ENCODE measurements at regions not wholly inside any gene's neighbourhood (a gene's known extent, or its start where the extent isn't known, plus 50 kb on each side); places are given as distances from the start of the nearest gene placed in this dataset.

DNA sequence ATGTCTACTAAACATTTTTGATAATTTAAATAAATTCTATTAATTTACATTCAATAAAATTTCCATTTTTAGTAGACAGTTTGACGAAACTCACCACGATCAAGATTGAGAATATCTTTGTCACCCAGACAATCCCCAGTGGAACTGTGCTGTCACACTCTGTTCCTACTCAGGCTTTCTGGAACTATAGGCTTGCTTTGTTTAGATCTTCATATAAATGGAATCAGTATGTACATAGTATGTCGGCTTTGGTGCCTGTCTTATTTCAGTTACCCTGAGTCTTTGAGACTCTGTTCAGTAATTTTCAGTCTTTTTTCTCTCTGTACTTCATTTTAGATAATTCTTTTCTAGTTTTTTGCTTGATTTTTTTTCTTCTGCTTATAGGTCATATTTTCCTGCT, 163.5 kb upstream of the EMCN start:
- H3K36me3 ChIP-seq: no peaks in the 10 kb centered on the region
- intact Hi-C loops (cut with DNase I): no loop called here
- no peak overlapping the region for H3K4me3 ChIP-seq
- DNase-seq (ENCODE audit: extremely low spot score): no peak
- TF ChIP-seq POLR2A (IDR thresholded peaks at IDR 0.05; ENCODE audit: low read depth) (no peak), POLR2AphosphoS5 (IDR thresholded peaks at IDR 0.05) (no peak), EP300 (IDR thresholded peaks at IDR 0.05) (no peak)
- TF ChIP-seq, protein P1, sequence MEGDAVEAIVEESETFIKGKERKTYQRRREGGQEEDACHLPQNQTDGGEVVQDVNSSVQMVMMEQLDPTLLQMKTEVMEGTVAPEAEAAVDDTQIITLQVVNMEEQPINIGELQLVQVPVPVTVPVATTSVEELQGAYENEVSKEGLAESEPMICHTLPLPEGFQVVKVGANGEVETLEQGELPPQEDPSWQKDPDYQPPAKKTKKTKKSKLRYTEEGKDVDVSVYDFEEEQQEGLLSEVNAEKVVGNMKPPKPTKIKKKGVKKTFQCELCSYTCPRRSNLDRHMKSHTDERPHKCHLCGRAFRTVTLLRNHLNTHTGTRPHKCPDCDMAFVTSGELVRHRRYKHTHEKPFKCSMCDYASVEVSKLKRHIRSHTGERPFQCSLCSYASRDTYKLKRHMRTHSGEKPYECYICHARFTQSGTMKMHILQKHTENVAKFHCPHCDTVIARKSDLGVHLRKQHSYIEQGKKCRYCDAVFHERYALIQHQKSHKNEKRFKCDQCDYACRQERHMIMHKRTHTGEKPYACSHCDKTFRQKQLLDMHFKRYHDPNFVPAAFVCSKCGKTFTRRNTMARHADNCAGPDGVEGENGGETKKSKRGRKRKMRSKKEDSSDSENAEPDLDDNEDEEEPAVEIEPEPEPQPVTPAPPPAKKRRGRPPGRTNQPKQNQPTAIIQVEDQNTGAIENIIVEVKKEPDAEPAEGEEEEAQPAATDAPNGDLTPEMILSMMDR (IDR thresholded peaks at IDR 0.05): no peak
- no peak overlapping the region for H3K27ac ChIP-seq (replicated peaks in 1 of 4)
- H3K4me1 ChIP-seq: no peaks in the 10 kb centered on the region
- 79% methylated on average over 3 of the region's 3 CpGs for WGBS
- H3K9me3 ChIP-seq: no peaks in the 10 kb centered on the region
- no peaks in the 10 kb centered on the region for H3K27me3 ChIP-seq

DNA sequence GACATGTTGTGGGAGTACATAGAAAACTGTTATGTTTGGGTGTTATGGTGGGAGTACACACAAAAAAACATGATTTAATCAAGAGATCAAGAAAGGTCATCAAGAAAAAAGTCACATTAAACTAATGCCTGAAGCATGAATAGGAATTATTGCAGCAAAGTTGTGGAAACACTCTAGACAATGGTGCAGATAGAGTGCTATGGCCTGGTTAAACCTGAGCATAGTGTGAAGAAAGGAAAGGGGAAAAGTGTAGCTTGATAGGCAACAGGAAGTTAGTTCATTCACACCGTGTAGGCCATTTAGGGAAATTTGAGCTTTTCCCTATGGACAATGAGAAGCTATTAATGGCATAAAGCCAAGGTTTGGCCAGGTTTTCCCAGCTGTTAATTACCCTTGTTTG, 162.1 kb upstream of the EMCN start:
- intact Hi-C loops (cut with DNase I): no loop called here
- Histone ChIP-seq H3K4me1 (no peaks in the 10 kb centered on the region), H3K27ac (replicated peaks in 1 of 4) (no peak overlapping the region), H3K9me3 (no peaks in the 10 kb centered on the region), H3K4me3 (no peak overlapping the region), H3K36me3 (no peaks in the 10 kb centered on the region), H3K27me3 (no peaks in the 10 kb centered on the region)
- DNase-seq (ENCODE audit: extremely low spot score): no peak
- TF ChIP-seq, protein P1 (IDR thresholded peaks at IDR 0.05): no peak
- TF ChIP-seq POLR2A (IDR thresholded peaks at IDR 0.05; ENCODE audit: low read depth) (no peak), EP300 (IDR thresholded peaks at IDR 0.05) (no peak)
- WGBS: 61% methylated on average over 1 of the region's 1 CpG

DNA sequence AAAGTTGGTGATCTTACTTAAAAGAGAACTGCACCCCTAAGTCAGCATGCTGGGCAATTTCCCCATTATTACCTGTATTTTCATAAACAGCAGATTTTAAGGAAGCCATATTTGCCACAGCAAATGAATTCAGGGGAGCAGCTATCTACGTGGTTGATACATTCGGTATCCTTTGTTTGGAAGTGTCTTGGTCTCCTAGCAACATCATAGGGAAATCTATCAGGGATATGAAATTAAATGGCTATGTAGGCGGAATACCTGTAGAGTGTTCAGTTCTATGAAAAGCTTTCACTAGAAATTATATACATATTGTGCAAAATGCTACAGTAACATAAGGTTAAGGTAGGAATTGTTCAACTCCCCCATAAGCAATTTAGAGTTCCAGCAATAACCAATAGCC, 157.2 kb upstream of the EMCN start:
- Histone ChIP-seq H3K27ac (replicated peaks in 1 of 4) (no peak overlapping the region), H3K27me3 (no peaks in the 10 kb centered on the region), H3K4me1 (no peaks in the 10 kb centered on the region), H3K9me3 (no peaks in the 10 kb centered on the region), H3K4me3 (no peak overlapping the region), H3K36me3 (no peaks in the 10 kb centered on the region)
- no peak for DNase-seq (ENCODE audit: extremely low spot score)
- intact Hi-C loops (cut with DNase I): no loop called here
- TF ChIP-seq POLR2AphosphoS5 (IDR thresholded peaks at IDR 0.05) (no peak), EP300 (IDR thresholded peaks at IDR 0.05) (no peak), POLR2A (IDR thresholded peaks at IDR 0.05; ENCODE audit: low read depth) (no peak)
- TF ChIP-seq, protein P1 (IDR thresholded peaks at IDR 0.05): no peak
- 78% methylated on average over 3 of the region's 3 CpGs for whole genome bisulfite sequencing

DNA sequence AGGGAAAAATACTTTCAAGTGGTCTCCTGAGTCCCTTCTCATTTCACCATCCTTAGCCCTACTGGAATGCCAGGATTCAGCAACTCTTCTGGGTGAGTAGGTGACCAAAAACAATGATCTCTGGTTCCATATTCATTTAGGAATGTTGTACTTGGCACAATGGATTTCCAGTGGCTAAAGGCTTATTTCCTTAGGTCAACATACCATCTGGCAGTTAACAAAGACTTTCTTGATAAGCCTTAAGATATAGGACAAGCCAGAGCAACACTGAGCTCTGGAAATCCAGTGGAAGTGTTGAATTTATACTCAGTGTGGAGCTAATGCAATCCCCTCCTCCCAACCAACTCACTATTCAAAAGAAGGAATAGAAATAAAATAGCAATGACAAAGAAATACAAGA, 139.4 kb upstream of the EMCN start:
- no peaks in the 10 kb centered on the region for H3K4me1 ChIP-seq
- TF ChIP-seq EP300 (IDR thresholded peaks at IDR 0.05) (no peak), POLR2AphosphoS5 (IDR thresholded peaks at IDR 0.05) (peak in 1 of 2 donors; percentile 18)
- intact Hi-C loops (cut with DNase I): no loop called here
- H3K36me3 ChIP-seq: no peaks in the 10 kb centered on the region
- no peaks in the 10 kb centered on the region for H3K27me3 ChIP-seq
- no peaks in the 10 kb centered on the region for H3K9me3 ChIP-seq
- DNase-seq (ENCODE audit: extremely low spot score): no peak
- no peak overlapping the region for H3K27ac ChIP-seq (replicated peaks in 1 of 4)
- H3K4me3 ChIP-seq: no peak overlapping the region

DNA sequence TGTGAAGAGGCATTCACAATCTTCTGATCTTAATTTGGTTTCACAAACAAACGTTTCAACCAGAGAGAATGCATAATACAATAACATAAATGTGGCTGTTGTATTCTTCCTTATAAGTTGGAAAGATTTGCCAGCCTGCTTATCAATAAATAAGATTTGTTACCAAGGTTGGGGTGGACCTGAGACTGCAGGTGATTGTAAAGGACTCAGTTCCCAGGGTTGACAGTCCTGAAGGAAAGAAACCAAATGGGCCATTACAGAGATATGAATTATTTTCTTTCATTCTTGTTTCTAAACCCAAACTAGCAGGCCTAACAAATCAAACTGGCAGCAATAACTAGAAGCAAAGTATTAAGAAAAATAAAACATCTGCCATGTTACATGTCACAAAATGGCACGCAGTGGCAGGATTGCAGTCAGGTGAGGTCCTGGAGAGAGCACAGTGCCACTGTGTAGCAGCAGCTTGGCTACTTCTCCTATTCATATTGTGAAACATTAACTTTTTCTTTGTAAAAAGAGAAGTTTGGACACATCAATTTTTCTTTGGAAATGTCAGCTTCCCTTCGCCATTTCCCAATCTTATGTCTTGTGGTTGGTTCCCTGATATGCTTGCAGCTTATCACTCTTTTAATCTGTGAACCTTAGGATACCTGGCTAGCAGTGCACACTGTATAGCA, 133.8 kb upstream of the EMCN start:
- WGBS: 79% methylated on average over 3 of the region's 3 CpGs
- no peak overlapping the region for H3K27ac ChIP-seq (replicated peaks in 1 of 4)
- DNase-seq (ENCODE audit: extremely low spot score): no peak
- TF ChIP-seq POLR2A (IDR thresholded peaks at IDR 0.05; ENCODE audit: low read depth) (no peak), EP300 (IDR thresholded peaks at IDR 0.05) (no peak), POLR2AphosphoS5 (IDR thresholded peaks at IDR 0.05) (no peak)
- TF ChIP-seq, protein P1 (IDR thresholded peaks at IDR 0.05): no peak
- no peaks in the 10 kb centered on the region for H3K36me3 ChIP-seq
- no peaks in the 10 kb centered on the region for H3K4me1 ChIP-seq
- H3K4me3 ChIP-seq: no peak overlapping the region
- intact Hi-C loops (cut with DNase I): no loop called here
- no peaks in the 10 kb centered on the region for H3K9me3 ChIP-seq
- H3K27me3 ChIP-seq: no peaks in the 10 kb centered on the region

All from esophagus muscularis mucosa (tissue), 4 donors.